Stimulated activated CD8-positive, alpha-beta memory T cell treated with anti-CD3 and anti-CD28 coated beads, Interleukin-4, amount 100 ng/mL, for 48 hours (primary cell): ENCODE measurements at regions not wholly inside any gene's neighbourhood (a gene's known extent, or its start where the extent isn't known, plus 50 kb on each side); places are given as distances from the start of the nearest gene placed in this dataset.

Experiments used
- DNase-seq: peaks from one replicate; pipeline ENCODE4 v3.0.0-alpha.2; 2020

GRCh38 chr22:47283616-47284270 is 521.3 kb downstream of the TBC1D22A start:
- DNase-seq: no peak

GRCh38 chr22:47282851-47283250 is 520.4 kb downstream of the TBC1D22A start:
- no peak for DNase-seq

GRCh38 chr22:47282366-47282765 is 519.9 kb downstream of the TBC1D22A start:
- no peak for DNase-seq

GRCh38 chr22:47281126-47282106 is 519.0 kb downstream of the TBC1D22A start:
- DNase-seq: no peak

- no peak for DNase-seq
These were observed 517.9 kb downstream of the TBC1D22A start for GRCh38 chr22:47280301-47280700.

- DNase-seq: no peak
These were observed 517.3 kb downstream of the TBC1D22A start for GRCh38 chr22:47279746-47280145.

GRCh38 chr22:47279337-47279736 is 516.9 kb downstream of the TBC1D22A start:
- no peak for DNase-seq

- DNase-seq: no peak
These were observed 516.2 kb downstream of the TBC1D22A start for GRCh38 chr22:47278655-47279054.

- no peak for DNase-seq
These were observed 515.1 kb downstream of the TBC1D22A start for GRCh38 chr22:47277531-47277930.

GRCh38 chr22:47276991-47277390 is 514.5 kb downstream of the TBC1D22A start:
- no peak for DNase-seq

GRCh38 chr22:47276450-47276820 is 514.0 kb downstream of the TBC1D22A start:
- DNase-seq: no peak

GRCh38 chr22:47275605-47276449 is 513.4 kb downstream of the TBC1D22A start:
- DNase-seq: no peak

GRCh38 chr22:47274196-47274595 is 511.7 kb downstream of the TBC1D22A start:
- DNase-seq: no peak

- no peak for DNase-seq
These were observed 508.1 kb downstream of the TBC1D22A start for GRCh38 chr22:47270463-47271135.

- DNase-seq: no peak
These were observed 507.2 kb downstream of the TBC1D22A start for GRCh38 chr22:47269516-47270088.

- DNase-seq: no peak
These were observed 505.2 kb downstream of the TBC1D22A start for GRCh38 chr22:47267513-47268282.

- no peak for DNase-seq
These were observed 503.9 kb downstream of the TBC1D22A start for GRCh38 chr22:47266329-47266728.

- DNase-seq: no peak
These were observed 498.1 kb downstream of the TBC1D22A start for GRCh38 chr22:47260551-47260950.

GRCh38 chr22:47259990-47260389 is 497.5 kb downstream of the TBC1D22A start:
- no peak for DNase-seq

- DNase-seq: no peak
These were observed 496.6 kb downstream of the TBC1D22A start for GRCh38 chr22:47259049-47259448.

GRCh38 chr22:47257976-47258375 is 495.5 kb downstream of the TBC1D22A start:
- no peak for DNase-seq
